HAP-1 (cell line): ENCODE measurements at regions not wholly inside any gene's neighbourhood (a gene's known extent, or its start where the extent isn't known, plus 50 kb on each side); places are given as distances from the start of the nearest gene placed in this dataset.
"Not testable (repeated sequence)": the region's sequence is repeated elsewhere in the genome, so short reads cannot be mapped to it uniquely, and the experiment has no call there.

Experiments
- DNase-seq, 2 experiments: peaks; one replicate each; pipeline ENCODE4 v3.0.0-alpha.2; 2016 to 2020; ENCODE audit warnings: low spot score in 2 of 2
- H3K27me3 ChIP-seq: fragments of 250-450 bp; sonication (Bioruptor Pico); 2 replicates; pipeline ENCODE4 v1.5.1; 2020; ENCODE audit warnings: low read depth, mild to moderate bottlenecking, moderate library complexity
- H3K36me3 ChIP-seq: fragments of 250-450 bp; sonication (Bioruptor Pico); replicated peaks from 2 replicates; pipeline ENCODE4 v1.5.1; 2020; ENCODE audit warnings: mild to moderate bottlenecking
- H3K4me1 ChIP-seq: fragments of 250-450 bp; sonication (Bioruptor Pico); 2 replicates; pipeline ENCODE4 v1.5.1; 2020; ENCODE audit warnings: mild to moderate bottlenecking
- H3K4me3 ChIP-seq: fragments of 250-450 bp; sonication (Bioruptor Pico); 2 replicates; pipeline ENCODE4 v1.5.1; 2020; ENCODE audit warnings: mild to moderate bottlenecking, moderate library complexity
- H3K9me3 ChIP-seq: fragments of 250-450 bp; sonication (Bioruptor Pico); 2 replicates; pipeline ENCODE4 v1.5.1; 2020; ENCODE audit warnings: mild to moderate bottlenecking, moderate library complexity
- in situ Hi-C: fragments of 300-500 bp; cut with MboI; formaldehyde crosslinking; loops from 3 replicates; pipeline ENCODE4 v1.14.3; 2020; ENCODE audit warnings: low sequenced_read_pairs, inconsistent platforms, mixed read lengths

GRCh38 chr15:44817797-44818196 lies 81.5 kb downstream of the TRIM69 start:
- H3K4me3 ChIP-seq, DNase-seq, in situ Hi-C loops: not testable (repeated sequence)

DNA sequence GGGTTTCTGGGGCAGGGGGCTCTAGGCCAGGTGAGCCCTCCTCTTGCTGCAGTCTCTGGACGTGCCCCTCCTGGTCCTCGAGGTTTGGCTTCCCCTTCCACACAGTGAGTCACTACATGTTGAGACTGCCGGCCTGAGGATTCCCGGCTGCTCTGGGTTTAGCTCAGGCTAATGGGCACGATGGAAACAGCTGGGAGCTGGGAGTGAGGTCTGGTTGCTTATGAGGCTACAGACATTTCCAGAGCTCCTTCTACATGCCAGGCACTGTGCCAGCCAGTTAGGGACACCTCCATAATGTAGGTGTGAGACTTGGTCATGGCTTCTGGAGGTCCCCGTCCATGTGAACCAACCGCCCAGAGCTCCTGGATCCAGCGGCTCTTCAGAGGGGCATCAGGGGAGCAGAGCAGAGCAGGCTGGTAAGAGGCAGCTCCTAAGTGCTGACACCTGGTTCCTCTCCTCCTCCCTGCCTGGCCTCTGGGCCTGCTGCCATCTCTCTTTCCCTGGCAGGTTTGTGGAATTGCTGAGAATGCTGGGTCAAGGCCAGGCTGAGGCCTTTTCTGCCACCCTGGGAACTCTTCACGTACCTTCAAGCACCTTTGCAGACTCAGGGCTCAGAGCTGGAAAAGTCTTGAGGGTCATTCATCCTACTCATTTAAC lies 83.1 kb downstream of the TRIM69 start:
- H3K4me3 ChIP-seq, H3K27me3 ChIP-seq, H3K9me3 ChIP-seq, DNase-seq, H3K4me1 ChIP-seq, in situ Hi-C loops, H3K36me3 ChIP-seq: not testable (repeated sequence)

More at GRCh38 chr15:44817797-44818196, 81.5 kb downstream of the TRIM69 start:
- not testable (repeated sequence) for H3K36me3 ChIP-seq, H3K9me3 ChIP-seq, H3K27me3 ChIP-seq, H3K4me1 ChIP-seq

- H3K4me1 ChIP-seq, H3K4me3 ChIP-seq, in situ Hi-C loops, H3K36me3 ChIP-seq, H3K9me3 ChIP-seq, H3K27me3 ChIP-seq, DNase-seq: not testable (repeated sequence)
These were observed 84.2 kb downstream of the TRIM69 start for GRCh38 chr15:44820535-44820934.

DNA sequence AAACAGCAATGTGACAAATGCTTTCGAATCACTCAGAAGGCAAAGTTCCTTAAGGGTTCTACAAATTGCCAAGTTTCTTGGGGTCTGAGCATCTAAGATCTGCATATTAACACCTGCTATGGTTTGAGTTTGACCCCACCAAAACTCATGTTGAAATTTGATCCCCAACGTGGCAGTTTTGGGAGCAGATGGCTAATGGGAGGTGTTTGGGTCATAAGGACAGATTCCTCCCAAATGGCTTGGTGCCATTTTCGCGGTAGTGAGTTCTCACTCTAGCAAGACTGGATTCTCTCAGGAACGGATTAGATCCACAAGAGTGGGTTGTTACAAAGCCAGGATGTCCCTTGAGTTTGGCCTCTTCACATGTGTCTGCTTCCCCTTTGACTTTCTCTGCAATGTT lies 84.6 kb downstream of the TRIM69 start:
- H3K36me3 ChIP-seq, in situ Hi-C loops, H3K4me1 ChIP-seq, H3K27me3 ChIP-seq, H3K9me3 ChIP-seq, DNase-seq, H3K4me3 ChIP-seq: not testable (repeated sequence)

GRCh38 chr15:44824277-44825145 lies 88.2 kb downstream of the TRIM69 start:
- H3K4me1 ChIP-seq, H3K9me3 ChIP-seq, H3K4me3 ChIP-seq, in situ Hi-C loops, H3K36me3 ChIP-seq, DNase-seq, H3K27me3 ChIP-seq: not testable (repeated sequence)

DNA sequence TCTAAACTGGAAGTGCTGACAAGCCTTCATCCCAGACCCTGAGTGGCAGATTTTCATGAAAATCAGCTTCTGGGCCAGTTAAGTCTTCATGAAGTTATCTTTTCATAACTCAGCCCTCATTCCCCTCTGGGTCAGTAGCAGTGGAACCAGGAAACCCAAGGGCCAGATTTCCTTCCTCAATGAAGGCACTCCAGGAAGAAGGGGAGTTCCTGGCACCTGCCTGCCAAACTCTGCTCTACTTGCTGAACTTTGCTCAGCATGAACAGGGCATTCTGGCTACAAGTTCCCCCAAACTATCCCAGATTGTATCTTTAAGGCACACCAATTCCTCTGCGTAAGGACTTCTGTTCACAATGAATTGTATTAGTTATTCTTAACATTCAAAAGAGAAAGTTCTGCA lies 90.3 kb downstream of the TRIM69 start:
- H3K27me3 ChIP-seq, DNase-seq, H3K4me1 ChIP-seq, H3K4me3 ChIP-seq, H3K9me3 ChIP-seq, H3K36me3 ChIP-seq, in situ Hi-C loops: not testable (repeated sequence)

DNA sequence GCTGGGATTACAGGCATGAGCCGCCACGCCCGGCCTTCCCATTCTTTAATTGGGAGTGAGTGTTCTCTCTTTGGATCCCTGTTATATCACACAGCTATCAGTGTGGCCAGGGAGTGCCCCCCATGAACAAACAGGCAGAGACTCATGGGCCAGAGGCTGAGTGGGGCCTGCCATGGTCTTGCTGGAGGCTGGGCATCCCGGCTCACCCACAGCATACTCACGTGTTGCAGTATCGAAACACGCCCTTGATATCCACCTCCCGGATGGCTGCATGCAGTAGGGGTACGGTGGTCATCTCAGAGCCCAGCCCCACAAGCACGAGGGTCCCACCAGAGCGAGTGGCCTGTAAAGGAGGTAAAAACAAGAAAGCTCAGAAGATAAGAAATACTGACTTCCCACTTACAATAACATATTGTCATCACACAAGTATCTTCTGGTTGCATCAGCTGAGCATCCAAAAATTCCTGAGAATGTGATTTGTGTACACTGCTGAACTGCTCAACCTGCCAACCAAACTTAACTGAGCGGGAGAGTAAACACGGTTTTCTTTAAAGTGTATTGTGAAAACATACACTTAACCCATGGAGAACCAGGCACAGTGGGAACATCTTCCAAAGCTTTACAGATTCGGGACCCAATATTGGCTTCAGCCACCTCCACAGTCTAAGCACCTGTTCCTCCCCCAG lies 92.0 kb downstream of the TRIM69 start:
- in situ Hi-C loops, H3K36me3 ChIP-seq, DNase-seq, H3K9me3 ChIP-seq, H3K4me1 ChIP-seq, H3K4me3 ChIP-seq, H3K27me3 ChIP-seq: not testable (repeated sequence)

GRCh38 chr15:44829150-44829549 lies 92.8 kb downstream of the TRIM69 start:
- DNase-seq, in situ Hi-C loops, H3K27me3 ChIP-seq, H3K36me3 ChIP-seq, H3K9me3 ChIP-seq, H3K4me1 ChIP-seq, H3K4me3 ChIP-seq: not testable (repeated sequence)

GRCh38 chr15:44830692-44831408 lies 94.5 kb downstream of the TRIM69 start:
- H3K27me3 ChIP-seq, H3K4me3 ChIP-seq, DNase-seq, in situ Hi-C loops, H3K9me3 ChIP-seq, H3K36me3 ChIP-seq, H3K4me1 ChIP-seq: not testable (repeated sequence)

- in situ Hi-C loops, H3K4me1 ChIP-seq, H3K36me3 ChIP-seq, H3K4me3 ChIP-seq, H3K9me3 ChIP-seq, DNase-seq, H3K27me3 ChIP-seq: not testable (repeated sequence)
These were observed 95.0 kb downstream of the TRIM69 start for GRCh38 chr15:44831409-44831741.

GRCh38 chr15:44832133-44832532 lies 95.8 kb downstream of the TRIM69 start:
- DNase-seq, in situ Hi-C loops, H3K4me3 ChIP-seq, H3K27me3 ChIP-seq, H3K36me3 ChIP-seq, H3K4me1 ChIP-seq, H3K9me3 ChIP-seq: not testable (repeated sequence)

- H3K4me3 ChIP-seq, in situ Hi-C loops, H3K4me1 ChIP-seq, DNase-seq, H3K9me3 ChIP-seq, H3K36me3 ChIP-seq, H3K27me3 ChIP-seq: not testable (repeated sequence)
These were observed 96.8 kb downstream of the TRIM69 start for GRCh38 chr15:44833081-44833480.

GRCh38 chr15:44833761-44834160 lies 97.4 kb downstream of the TRIM69 start:
- DNase-seq, H3K9me3 ChIP-seq, H3K27me3 ChIP-seq, H3K36me3 ChIP-seq, in situ Hi-C loops, H3K4me1 ChIP-seq, H3K4me3 ChIP-seq: not testable (repeated sequence)

GRCh38 chr15:44835082-44835481 lies 98.8 kb downstream of the TRIM69 start:
- H3K9me3 ChIP-seq, H3K36me3 ChIP-seq, H3K4me1 ChIP-seq, DNase-seq, H3K4me3 ChIP-seq, H3K27me3 ChIP-seq, in situ Hi-C loops: not testable (repeated sequence)
